ENCODE measurements at regions not wholly inside any gene's neighbourhood (a gene's known extent, or its start where the extent isn't known, plus 50 kb on each side); places are given as distances from the start of the nearest gene placed in this dataset.

DNA sequence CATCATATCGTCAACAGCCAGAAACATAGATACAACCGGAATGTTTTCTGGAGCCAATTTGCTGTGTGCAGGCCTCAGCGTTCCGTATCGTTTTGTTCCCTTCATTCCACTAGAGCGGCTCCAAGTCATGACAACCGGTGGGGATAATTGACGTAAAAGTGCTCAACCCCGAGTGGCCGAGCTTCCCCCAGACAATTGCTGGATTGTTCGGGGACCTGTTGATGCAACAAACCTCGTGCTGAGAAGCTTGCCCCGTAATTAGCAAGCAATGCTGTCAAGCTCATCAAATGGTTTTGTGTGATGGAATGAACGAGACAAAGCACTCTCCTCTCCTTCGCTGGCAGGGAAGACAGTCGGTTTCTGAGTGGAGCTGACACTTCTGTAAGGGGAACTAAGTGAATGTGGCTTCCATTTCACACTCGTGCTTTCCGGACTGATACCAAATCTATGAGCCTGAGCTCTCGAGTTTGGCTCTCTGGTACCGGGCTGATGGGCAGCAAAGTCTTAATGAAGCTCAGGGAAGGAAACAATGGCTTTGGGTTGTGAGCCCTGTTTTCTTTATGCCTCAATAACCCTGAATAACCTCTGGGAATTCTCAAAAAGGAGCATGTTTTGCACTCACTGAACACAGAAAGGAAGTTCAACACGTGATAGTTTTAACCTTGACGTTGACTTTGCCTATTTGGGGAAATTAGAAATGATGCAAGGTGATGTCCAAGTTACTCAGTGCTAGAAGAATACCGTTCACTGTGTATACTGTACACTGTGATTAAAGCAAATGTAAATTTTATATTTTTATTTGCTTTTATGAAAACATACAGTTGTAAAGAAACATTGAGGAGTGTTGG is 220.5 kb downstream of the BAMBI start:
- no peak for TF ChIP-seq POLR2AphosphoS5 (IDR thresholded peaks at IDR 0.05)
- TF ChIP-seq POLR2A (IDR thresholded peaks at IDR 0.05; ENCODE audit: low read depth): no peak
- TF ChIP-seq, protein P1, sequence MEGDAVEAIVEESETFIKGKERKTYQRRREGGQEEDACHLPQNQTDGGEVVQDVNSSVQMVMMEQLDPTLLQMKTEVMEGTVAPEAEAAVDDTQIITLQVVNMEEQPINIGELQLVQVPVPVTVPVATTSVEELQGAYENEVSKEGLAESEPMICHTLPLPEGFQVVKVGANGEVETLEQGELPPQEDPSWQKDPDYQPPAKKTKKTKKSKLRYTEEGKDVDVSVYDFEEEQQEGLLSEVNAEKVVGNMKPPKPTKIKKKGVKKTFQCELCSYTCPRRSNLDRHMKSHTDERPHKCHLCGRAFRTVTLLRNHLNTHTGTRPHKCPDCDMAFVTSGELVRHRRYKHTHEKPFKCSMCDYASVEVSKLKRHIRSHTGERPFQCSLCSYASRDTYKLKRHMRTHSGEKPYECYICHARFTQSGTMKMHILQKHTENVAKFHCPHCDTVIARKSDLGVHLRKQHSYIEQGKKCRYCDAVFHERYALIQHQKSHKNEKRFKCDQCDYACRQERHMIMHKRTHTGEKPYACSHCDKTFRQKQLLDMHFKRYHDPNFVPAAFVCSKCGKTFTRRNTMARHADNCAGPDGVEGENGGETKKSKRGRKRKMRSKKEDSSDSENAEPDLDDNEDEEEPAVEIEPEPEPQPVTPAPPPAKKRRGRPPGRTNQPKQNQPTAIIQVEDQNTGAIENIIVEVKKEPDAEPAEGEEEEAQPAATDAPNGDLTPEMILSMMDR (IDR thresholded peaks at IDR 0.05): no peak
